WERI-Rb-1 (cell line): ENCODE measurements at regions not wholly inside any gene's neighbourhood (a gene's known extent, or its start where the extent isn't known, plus 50 kb on each side); places are given as distances from the start of the nearest gene placed in this dataset.
"Not testable (repeated sequence)": the region's sequence is repeated elsewhere in the genome, so short reads cannot be mapped to it uniquely, and the experiment has no call there.

Source experiments
- DNase-seq: peaks from one replicate; pipeline ENCODE4 v3.0.0-alpha.2; 2020
- H3K27ac ChIP-seq: fragments of 250-450 bp; sonication (Bioruptor Pico); 2 replicates; pipeline ENCODE4 v1.5.1; 2020; ENCODE audit warnings: mild to moderate bottlenecking, moderate library complexity
- H3K27me3 ChIP-seq: fragments of 250-450 bp; sonication (Bioruptor Pico); 2 replicates; pipeline ENCODE4 v1.5.1; 2021; ENCODE audit warnings: mild to moderate bottlenecking, low read depth, moderate library complexity; ENCODE audit not compliant: insufficient read depth, severe bottlenecking
- H3K36me3 ChIP-seq: fragments of 250-450 bp; sonication (Bioruptor Pico); 2 replicates; pipeline ENCODE4 v1.5.1; 2020; ENCODE audit warnings: mild to moderate bottlenecking, moderate library complexity
- H3K4me3 ChIP-seq: 2 replicates; pipeline ENCODE4 v1.5.1; 2011; ENCODE audit warnings: low read depth, mild to moderate bottlenecking, control low read depth, low read length
- H3K9me3 ChIP-seq: fragments of 250-450 bp; sonication (Bioruptor Pico); 2 replicates; pipeline ENCODE4 v1.5.1; 2021; ENCODE audit warnings: mild to moderate bottlenecking, moderate library complexity; ENCODE audit not compliant: severe bottlenecking
- TF ChIP-seq, protein P1 (sequence below): IDR thresholded peaks from 2 replicates; pipeline ENCODE4 v1.5.1; 2011; ENCODE audit warnings: low read depth, mild to moderate bottlenecking, control low read depth, inconsistent platforms, low read length

GRCh38 chr2:12620759-12621158 lies 96.0 kb upstream of the TRIB2 start:
- Histone ChIP-seq H3K27ac (no peak overlapping the region), H3K27me3 (no peaks in the 10 kb centered on the region), H3K4me3 (no peak overlapping the region), H3K36me3 (no peaks in the 10 kb centered on the region), H3K9me3 (no peaks in the 10 kb centered on the region)
- DNase-seq = no peak
- TF ChIP-seq, protein P1, sequence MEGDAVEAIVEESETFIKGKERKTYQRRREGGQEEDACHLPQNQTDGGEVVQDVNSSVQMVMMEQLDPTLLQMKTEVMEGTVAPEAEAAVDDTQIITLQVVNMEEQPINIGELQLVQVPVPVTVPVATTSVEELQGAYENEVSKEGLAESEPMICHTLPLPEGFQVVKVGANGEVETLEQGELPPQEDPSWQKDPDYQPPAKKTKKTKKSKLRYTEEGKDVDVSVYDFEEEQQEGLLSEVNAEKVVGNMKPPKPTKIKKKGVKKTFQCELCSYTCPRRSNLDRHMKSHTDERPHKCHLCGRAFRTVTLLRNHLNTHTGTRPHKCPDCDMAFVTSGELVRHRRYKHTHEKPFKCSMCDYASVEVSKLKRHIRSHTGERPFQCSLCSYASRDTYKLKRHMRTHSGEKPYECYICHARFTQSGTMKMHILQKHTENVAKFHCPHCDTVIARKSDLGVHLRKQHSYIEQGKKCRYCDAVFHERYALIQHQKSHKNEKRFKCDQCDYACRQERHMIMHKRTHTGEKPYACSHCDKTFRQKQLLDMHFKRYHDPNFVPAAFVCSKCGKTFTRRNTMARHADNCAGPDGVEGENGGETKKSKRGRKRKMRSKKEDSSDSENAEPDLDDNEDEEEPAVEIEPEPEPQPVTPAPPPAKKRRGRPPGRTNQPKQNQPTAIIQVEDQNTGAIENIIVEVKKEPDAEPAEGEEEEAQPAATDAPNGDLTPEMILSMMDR = no peak

GRCh38 chr2:12623051-12623450 lies 93.7 kb upstream of the TRIB2 start:
- no peak for DNase-seq
- Histone ChIP-seq H3K27me3 (no peaks in the 10 kb centered on the region), H3K4me3 (no peak overlapping the region), H3K36me3 (no peaks in the 10 kb centered on the region), H3K27ac (no peak overlapping the region), H3K9me3 (no peaks in the 10 kb centered on the region)
- TF ChIP-seq, protein P1 = no peak

DNA sequence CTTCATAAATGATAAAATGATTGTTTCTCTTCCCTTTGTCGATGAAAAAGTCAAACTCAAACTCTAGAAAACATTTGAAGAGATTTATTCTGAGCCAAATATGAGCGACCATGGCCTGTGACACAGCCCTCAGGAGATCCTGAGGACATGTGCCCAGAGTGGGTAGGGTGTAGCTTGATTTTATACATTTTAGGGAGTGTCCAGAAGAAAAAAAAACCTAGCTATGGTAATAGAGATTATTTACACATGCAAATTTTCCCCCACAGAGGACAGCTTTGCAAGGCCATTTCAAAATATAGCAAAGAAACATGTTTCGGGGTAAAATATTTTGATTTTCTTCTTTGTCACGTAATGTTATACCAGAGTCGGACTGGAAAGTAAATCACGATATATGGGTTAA lies 92.4 kb upstream of the TRIB2 start:
- H3K27me3 ChIP-seq = no peaks in the 10 kb centered on the region
- DNase-seq = no peak
- TF ChIP-seq, protein P1 = no peak
- no peaks in the 10 kb centered on the region for H3K9me3 ChIP-seq
- H3K27ac ChIP-seq = no peak overlapping the region
- no peaks in the 10 kb centered on the region for H3K36me3 ChIP-seq
- H3K4me3 ChIP-seq = no peak overlapping the region

DNA sequence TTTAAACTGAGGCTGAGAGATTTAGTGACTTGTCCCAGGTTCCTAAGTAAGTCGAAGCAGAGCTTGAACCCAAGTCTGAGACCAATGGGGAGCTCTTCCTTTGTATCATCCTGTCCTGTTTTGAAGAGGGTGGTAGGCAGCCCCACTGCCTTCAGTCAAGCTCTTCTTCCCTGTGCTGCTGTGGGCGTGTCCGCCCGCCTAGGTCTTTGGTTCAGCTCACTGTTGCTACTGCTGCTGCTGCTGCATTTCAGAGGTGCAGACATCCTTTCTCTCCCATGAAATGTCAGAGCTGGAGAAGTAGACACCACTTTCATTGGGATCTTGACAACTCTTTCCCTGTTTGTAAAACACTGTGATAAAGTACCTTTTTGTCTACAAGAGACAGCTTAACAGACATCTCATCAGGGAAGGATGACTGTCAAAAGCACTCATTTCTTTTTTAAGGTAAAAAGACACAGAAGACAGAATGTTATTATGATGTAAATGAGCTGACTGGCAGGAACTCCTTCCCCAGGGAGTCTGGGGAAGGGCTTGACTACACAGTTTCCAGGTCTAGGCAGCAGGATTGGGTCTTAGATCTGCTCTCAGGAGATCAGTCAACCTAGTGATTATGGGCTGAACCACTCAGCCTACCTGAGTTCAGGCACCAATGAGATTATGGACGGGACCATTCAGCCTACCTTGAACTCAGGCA lies 91.7 kb upstream of the TRIB2 start:
- H3K9me3 ChIP-seq = no peaks in the 10 kb centered on the region
- TF ChIP-seq, protein P1 = no peak
- H3K27me3 ChIP-seq = no peaks in the 10 kb centered on the region
- no peak for DNase-seq
- no peak overlapping the region for H3K27ac ChIP-seq
- H3K36me3 ChIP-seq = no peaks in the 10 kb centered on the region
- H3K4me3 ChIP-seq = no peak overlapping the region

DNA sequence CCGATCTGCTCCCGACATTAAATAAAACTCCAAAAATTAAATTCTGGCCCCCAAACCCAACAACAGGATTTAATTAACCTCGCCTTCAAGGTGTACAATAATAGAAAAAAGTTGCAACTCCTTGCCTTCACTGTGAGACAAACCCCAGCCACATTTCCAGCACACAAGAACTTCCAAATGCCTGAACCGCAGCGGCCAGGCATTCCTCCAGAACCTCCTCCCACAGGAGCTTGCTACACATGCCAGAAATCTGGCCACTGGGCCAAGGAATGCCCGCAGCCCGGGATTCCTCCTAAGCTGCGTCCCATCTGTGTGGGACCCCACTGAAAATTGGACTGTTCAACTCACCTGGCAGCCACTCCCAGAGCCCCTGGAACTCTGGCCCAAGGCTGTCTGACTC lies 88.2 kb upstream of the TRIB2 start:
- not testable (repeated sequence) for DNase-seq, H3K27ac ChIP-seq, H3K36me3 ChIP-seq, H3K9me3 ChIP-seq, H3K27me3 ChIP-seq, H3K4me3 ChIP-seq

DNA sequence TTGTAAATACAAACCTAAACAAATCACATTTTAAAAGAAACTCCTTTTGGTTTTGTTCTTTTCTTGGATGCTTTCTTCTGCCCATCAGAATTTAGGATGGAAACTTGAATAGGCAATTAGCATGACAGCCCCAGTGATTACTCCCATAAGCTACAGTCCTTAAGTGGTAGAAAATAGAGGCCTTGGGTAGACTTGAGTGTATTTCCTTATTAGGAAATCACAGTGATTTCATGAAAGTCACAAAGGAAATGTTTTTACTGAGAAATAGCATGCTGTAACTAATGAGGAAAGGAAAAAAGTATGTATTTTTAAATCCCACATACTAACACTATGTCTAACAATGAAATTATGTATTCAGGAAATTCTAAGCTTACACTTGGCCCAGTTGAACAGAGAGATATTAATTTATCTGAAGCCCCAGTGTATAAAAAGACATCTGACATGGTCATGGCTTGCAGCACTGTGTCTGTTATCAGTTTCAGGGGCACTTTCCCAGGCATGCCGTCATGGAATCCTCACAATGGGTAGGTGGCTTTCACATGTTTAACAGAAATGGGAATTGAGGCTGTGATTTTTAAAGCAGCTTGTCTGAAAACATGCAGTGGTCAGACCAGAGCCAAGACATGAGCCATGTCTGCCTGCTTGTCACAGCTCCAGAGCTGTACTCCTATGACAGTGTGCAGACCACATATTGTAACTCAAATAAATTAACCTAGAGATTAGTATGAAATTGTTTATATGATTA lies 79.7 kb upstream of the TRIB2 start:
- DNase-seq = no peak
- H3K27me3 ChIP-seq = no peaks in the 10 kb centered on the region
- H3K27ac ChIP-seq = no peak overlapping the region
- no peaks in the 10 kb centered on the region for H3K9me3 ChIP-seq
- no peaks in the 10 kb centered on the region for H3K36me3 ChIP-seq
- TF ChIP-seq, protein P1 = no peak
- no peak overlapping the region for H3K4me3 ChIP-seq
